HFFc6 (cell line): ENCODE measurements at regions not wholly inside any gene's neighbourhood (a gene's known extent, or its start where the extent isn't known, plus 50 kb on each side); places are given as distances from the start of the nearest gene placed in this dataset.

Experiments used
- DNase-seq: peaks from one replicate; pipeline ENCODE4 v3.0.0-alpha.2; 2018
- H3K27ac Mint-ChIP-seq: 2 replicates; pipeline ENCODE4 v1.8.0; 2020; ENCODE audit warnings: mild to moderate bottlenecking, mixed read lengths
- H3K27me3 Mint-ChIP-seq: 2 replicates; pipeline ENCODE4 v1.8.0; 2021; ENCODE audit warnings: mild to moderate bottlenecking, moderate library complexity, mixed read lengths; ENCODE audit not compliant: insufficient read depth
- H3K36me3 Mint-ChIP-seq: 2 replicates; pipeline ENCODE4 v1.8.0; 2021; ENCODE audit warnings: low read depth, mixed read lengths
- H3K4me1 Mint-ChIP-seq: 2 replicates; pipeline ENCODE4 v1.8.0; 2020; ENCODE audit warnings: low read depth, mixed read lengths
- H3K4me3 Mint-ChIP-seq: 2 replicates; pipeline ENCODE4 v1.8.0; 2020; ENCODE audit warnings: mild to moderate bottlenecking, moderate library complexity, mixed read lengths
- H3K9me3 Mint-ChIP-seq: 2 replicates; pipeline ENCODE4 v1.8.0; 2020; ENCODE audit warnings: mild to moderate bottlenecking, mixed read lengths
- CTCF ChIP-seq: fragments of 200-600 bp; sonication (generic); IDR thresholded peaks from 2 replicates; pipeline ENCODE4 v1.5.0; 2021; ENCODE audit warnings: antibody characterized with exemption, mild to moderate bottlenecking

GRCh38 chr2:221243771-221244170 lies 328.3 kb downstream of the EPHA4 start:
- no peak for DNase-seq
- no peak overlapping the region for H3K4me3 Mint-ChIP-seq
- no peaks in the 10 kb centered on the region for H3K9me3 Mint-ChIP-seq
- TF ChIP-seq CTCF = no peak
- no peak overlapping the region for H3K27ac Mint-ChIP-seq
- H3K27me3 Mint-ChIP-seq = no peaks in the 10 kb centered on the region; the same call in 1 of the 2 replicates
- no peaks in the 10 kb centered on the region for H3K4me1 Mint-ChIP-seq
- no peaks in the 10 kb centered on the region for H3K36me3 Mint-ChIP-seq

GRCh38 chr2:221245045-221245444 lies 327.1 kb downstream of the EPHA4 start:
- no peak overlapping the region for H3K27ac Mint-ChIP-seq
- TF ChIP-seq CTCF = no peak
- no peaks in the 10 kb centered on the region for H3K9me3 Mint-ChIP-seq
- H3K4me1 Mint-ChIP-seq = no peaks in the 10 kb centered on the region
- no peaks in the 10 kb centered on the region for H3K36me3 Mint-ChIP-seq
- H3K27me3 Mint-ChIP-seq = no peaks in the 10 kb centered on the region; the same call in 1 of the 2 replicates
- no peak overlapping the region for H3K4me3 Mint-ChIP-seq
- DNase-seq = no peak

- H3K27ac Mint-ChIP-seq = no peak overlapping the region
- H3K4me1 Mint-ChIP-seq = no peaks in the 10 kb centered on the region
- no peak for DNase-seq
- no peak for TF ChIP-seq CTCF
- no peaks in the 10 kb centered on the region; the same call in none of the 2 replicates for H3K27me3 Mint-ChIP-seq
- H3K4me3 Mint-ChIP-seq = no peak overlapping the region
- no peaks in the 10 kb centered on the region for H3K9me3 Mint-ChIP-seq
- no peaks in the 10 kb centered on the region for H3K36me3 Mint-ChIP-seq
These were observed 326.3 kb downstream of the EPHA4 start for GRCh38 chr2:221245772-221246171.

- H3K27ac Mint-ChIP-seq = no peak overlapping the region
- H3K4me1 Mint-ChIP-seq = no peaks in the 10 kb centered on the region
- no peak overlapping the region for H3K4me3 Mint-ChIP-seq
- peaks cover 2% of the 10 kb centered on the region for H3K27me3 Mint-ChIP-seq
- H3K9me3 Mint-ChIP-seq = no peaks in the 10 kb centered on the region; the same call in 1 of the 2 replicates
- TF ChIP-seq CTCF = no peak
- no peak for DNase-seq
- H3K36me3 Mint-ChIP-seq = no peaks in the 10 kb centered on the region
These were observed 317.8 kb downstream of the EPHA4 start for GRCh38 chr2:221254299-221254698.

- Mint-ChIP-seq H3K27ac (no peak overlapping the region), H3K4me1 (no peaks in the 10 kb centered on the region), H3K4me3 (no peak overlapping the region), H3K27me3 (peaks cover 2% of the 10 kb centered on the region), H3K9me3 (no peaks in the 10 kb centered on the region; the same call in 1 of the 2 replicates), H3K36me3 (no peaks in the 10 kb centered on the region)
- DNase-seq = no peak
- no peak for TF ChIP-seq CTCF
These were observed 316.2 kb downstream of the EPHA4 start for GRCh38 chr2:221255862-221256261.

GRCh38 chr2:221258464-221258863 lies 313.6 kb downstream of the EPHA4 start:
- H3K4me3 Mint-ChIP-seq = no peak overlapping the region
- H3K27me3 Mint-ChIP-seq = no peaks in the 10 kb centered on the region; the same call in 1 of the 2 replicates

More at GRCh38 chr2:221258464-221258863, 313.6 kb downstream of the EPHA4 start:
- no peaks in the 10 kb centered on the region for H3K4me1 Mint-ChIP-seq
- TF ChIP-seq CTCF = no peak
- no peak for DNase-seq
- H3K9me3 Mint-ChIP-seq = no peaks in the 10 kb centered on the region; the same call in 1 of the 2 replicates
- no peak overlapping the region for H3K27ac Mint-ChIP-seq
- H3K36me3 Mint-ChIP-seq = no peaks in the 10 kb centered on the region
